ENCODE measurements at regions not wholly inside any gene's neighbourhood (a gene's known extent, or its start where the extent isn't known, plus 50 kb on each side); places are given as distances from the start of the nearest gene placed in this dataset.

GRCh38 chr7:156056534-156056933 lies 244.3 kb upstream of the SHH start:
- Histone ChIP-seq H3K9me3 (peaks cover 0 to 8% (median 0%) of the 10 kb centered on the region in 11 donors), H3K36me3 (no peaks in the 10 kb centered on the region), H3K4me1 (no peaks in the 10 kb centered on the region), H3K27me3 (peaks cover 0 to 5% (median 0%) of the 10 kb centered on the region in 7 donors), H3K4me3 (no peak overlapping the region), H3K27ac (no peak overlapping the region)
- 78 to 84% methylated on average over 8 of the region's 8 CpGs for WGBS, 2 donors
- TF ChIP-seq CTCF (IDR thresholded peaks at IDR 0.05) = no peak
- ATAC-seq (no peak), DNase-seq (no peak)
- intact Hi-C loops (cut with DNase I) = no loop called here

GRCh38 chr7:156055206-156055822 lies 243.1 kb upstream of the SHH start:
- H3K27ac ChIP-seq = no peak overlapping the region
- peaks cover 0 to 8% (median 0%) of the 10 kb centered on the region in 7 donors for H3K27me3 ChIP-seq
- H3K36me3 ChIP-seq = no peaks in the 10 kb centered on the region
- ATAC-seq (no peak), DNase-seq (no peak)
- no peaks in the 10 kb centered on the region for H3K9me3 ChIP-seq
- no peak for TF ChIP-seq CTCF (IDR thresholded peaks at IDR 0.05)
- no peaks in the 10 kb centered on the region for H3K4me1 ChIP-seq
- 77% methylated on average over 10 of the region's 10 CpGs for WGBS, 2 donors
- intact Hi-C loops (cut with DNase I) = no loop called here
- H3K4me3 ChIP-seq = no peak overlapping the region

GRCh38 chr7:156051884-156052283 lies 239.6 kb upstream of the SHH start:
- Histone ChIP-seq H3K4me1 (no peaks in the 10 kb centered on the region), H3K9me3 (peaks cover 0 to 12% (median 0%) of the 10 kb centered on the region in 11 donors), H3K36me3 (no peaks in the 10 kb centered on the region), H3K4me3 (no peak overlapping the region), H3K27ac (no peak overlapping the region), H3K27me3 (peaks cover 0 to 10% (median 0%) of the 10 kb centered on the region in 7 donors)
- ATAC-seq = no peak
- no peak for TF ChIP-seq CTCF (IDR thresholded peaks at IDR 0.05)
- 85 to 86% methylated on average over 1 of the region's 1 CpG for WGBS, 2 donors
- no peak for DNase-seq
- intact Hi-C loops (cut with DNase I) = no loop called here

GRCh38 chr7:156050636-156051569 lies 238.6 kb upstream of the SHH start:
- WGBS, 2 donors = 83 to 84% methylated on average over 19 of the region's 19 CpGs
- no peak for ATAC-seq

More at GRCh38 chr7:156050636-156051569, 238.6 kb upstream of the SHH start:
- DNase-seq = no peak
- Histone ChIP-seq H3K27me3 (peaks cover 0 to 7% (median 0%) of the 10 kb centered on the region in 7 donors), H3K9me3 (peaks cover 0 to 19% (median 0%) of the 10 kb centered on the region in 11 donors), H3K36me3 (no peaks in the 10 kb centered on the region), H3K4me1 (no peaks in the 10 kb centered on the region), H3K4me3 (no peak overlapping the region), H3K27ac (no peak overlapping the region)
- TF ChIP-seq CTCF (IDR thresholded peaks at IDR 0.05) = no peak
- intact Hi-C loops (cut with DNase I) = no loop called here

Data from heart right ventricle (tissue), 16 donors.